ENCODE measurements at regions not wholly inside any gene's neighbourhood (a gene's known extent, or its start where the extent isn't known, plus 50 kb on each side); places are given as distances from the start of the nearest gene placed in this dataset.

GRCh38 chr1:193755441-193755840 is 569.0 kb upstream of the B3GALT2 start:
- ATAC-seq (no peak), DNase-seq (ENCODE audit: low read depth, low spot score) (no peak)
- no peaks in the 10 kb centered on the region for H3K27me3 ChIP-seq (ENCODE audit: insufficient read depth, low read length)
- H3K9ac ChIP-seq (ENCODE audit: low read length): no peak overlapping the region
- no peaks in the 10 kb centered on the region for H3K36me3 ChIP-seq (ENCODE audit: control insufficient read depth in 1 of 2, insufficient read depth in 2 of 2, low read length in 2 of 2)
- no peak overlapping the region for H2AFZ ChIP-seq (ENCODE audit: low read depth, low read length, poor library complexity, severe bottlenecking)
- H3K4me1 ChIP-seq (ENCODE audit: control insufficient read depth in 1 of 2, insufficient read depth in 2 of 2, low read length in 2 of 2): no peaks in the 10 kb centered on the region
- intact Hi-C loops (cut with micrococcal nuclease): loop anchor here (2.0 to 10.0 kb wide), 2 partner anchors 349 to 571 kb away; partner anchors contain the start of gene B3GALT2
- no peak overlapping the region for H3K4me3 ChIP-seq (replicated peaks in 1 of 2; ENCODE audit: low read depth in 1 of 2, low read length in 2 of 2)
- no peak overlapping the region for H3K27ac ChIP-seq (ENCODE audit: low read depth, low read length)
- H4K20me1 ChIP-seq (ENCODE audit: insufficient read depth): no peaks in the 10 kb centered on the region
- no peaks in the 10 kb centered on the region for H3K9me2 ChIP-seq (ENCODE audit: insufficient read depth)
- no peaks in the 10 kb centered on the region for H3K9me3 ChIP-seq (ENCODE audit: control insufficient read depth in 1 of 2, insufficient read depth in 1 of 2, low read depth in 1 of 2, low read length in 2 of 2)
- no peaks in the 10 kb centered on the region for H3K79me2 ChIP-seq (ENCODE audit: insufficient read depth, low read length)
- BruUV-seq (replicated peaks): no TSS peak
- no peak for TF ChIP-seq CTCF (IDR thresholded peaks at IDR 0.05 in 2 of 3, conservative IDR thresholded peaks at IDR 0.05 in 1 of 3; ENCODE audit: borderline replicate concordance in 1 of 3, insufficient read depth in 1 of 3, low read depth in 2 of 3, low read length in 2 of 3)
- TF ChIP-seq SP1 (IDR thresholded peaks at IDR 0.05; ENCODE audit: low read depth): no peak
- TF ChIP-seq POLR2AphosphoS5 (IDR thresholded peaks at IDR 0.05; ENCODE audit: low read depth, low read length): no peak
- TF ChIP-seq EZH2 (IDR thresholded peaks at IDR 0.05): no peak
- no peak for TF ChIP-seq RAD21 (IDR thresholded peaks at IDR 0.05; ENCODE audit: low read depth)
- TF ChIP-seq SIN3A (IDR thresholded peaks at IDR 0.05; ENCODE audit: low read depth): no peak
- CTCF ChIA-PET: interaction anchor here (2.7 kb wide), 1 partner anchor 612 kb away, joined by 7 read pairs; no protein-coding TSS in a partner anchor
- POLR2A ChIA-PET: no interaction called here
- H3K4me2 ChIP-seq (ENCODE audit: low read length): no peak overlapping the region
- RAD21 ChIA-PET (ENCODE audit: low non-redundant PET in 1 of 2, low total read pairs in 2 of 2, uncharacterized antibody in 2 of 2, unreplicated experiment in 2 of 2): no interaction called here

- peak; percentile 2 for DNase-seq (ENCODE audit: low read depth, low spot score)
- H3K36me3 ChIP-seq (ENCODE audit: control insufficient read depth in 1 of 2, insufficient read depth in 2 of 2, low read length in 2 of 2): no peaks in the 10 kb centered on the region
- POLR2A ChIA-PET: no interaction called here
- H3K4me1 ChIP-seq (ENCODE audit: control insufficient read depth in 1 of 2, insufficient read depth in 2 of 2, low read length in 2 of 2): no peaks in the 10 kb centered on the region
- TF ChIP-seq CTCF (IDR thresholded peaks at IDR 0.05 in 2 of 3, conservative IDR thresholded peaks at IDR 0.05 in 1 of 3; ENCODE audit: borderline replicate concordance in 1 of 3, insufficient read depth in 1 of 3, low read depth in 2 of 3, low read length in 2 of 3): peak; percentile 33 to 35 (median 35); a peak in 5 of 6 replicates
- TF ChIP-seq ZNF274 (IDR thresholded peaks at IDR 0.05; ENCODE audit: low read depth, low read length): no peak
- peak; percentile 47; the same call in 1 of the 2 replicates for TF ChIP-seq RAD21 (IDR thresholded peaks at IDR 0.05; ENCODE audit: low read depth)
- CTCF ChIA-PET: interaction anchor here (1.0 to 2.7 kb wide), 2 partner anchors 564 to 612 kb away, joined by 4 to 7 read pairs; no protein-coding TSS in a partner anchor
- no peaks in the 10 kb centered on the region for H3K9me3 ChIP-seq (ENCODE audit: control insufficient read depth in 1 of 2, insufficient read depth in 1 of 2, low read depth in 1 of 2, low read length in 2 of 2)
- H4K20me1 ChIP-seq (ENCODE audit: insufficient read depth): no peaks in the 10 kb centered on the region
- RAD21 ChIA-PET (ENCODE audit: low non-redundant PET in 1 of 2, low total read pairs in 2 of 2, uncharacterized antibody in 2 of 2, unreplicated experiment in 2 of 2): interaction anchor here in 1 of 2 experiments (0.7 kb wide), 1 partner anchor 779 kb away, joined by 3 read pairs; no protein-coding TSS in a partner anchor
- intact Hi-C loops (cut with micrococcal nuclease): loop anchor here (2.0 to 10.0 kb wide), 2 partner anchors 348 to 570 kb away; partner anchors contain the start of gene B3GALT2
- H2AFZ ChIP-seq (ENCODE audit: low read depth, low read length, poor library complexity, severe bottlenecking): no peak overlapping the region
- BruUV-seq (replicated peaks): no TSS peak
- peak; percentile 77 for ATAC-seq
- H3K79me2 ChIP-seq (ENCODE audit: insufficient read depth, low read length): no peaks in the 10 kb centered on the region
- no peak overlapping the region for H3K4me2 ChIP-seq (ENCODE audit: low read length)
- no peak overlapping the region for H3K4me3 ChIP-seq (replicated peaks in 1 of 2; ENCODE audit: low read depth in 1 of 2, low read length in 2 of 2)
- no peaks in the 10 kb centered on the region for H3K27me3 ChIP-seq (ENCODE audit: insufficient read depth, low read length)
- H3K9ac ChIP-seq (ENCODE audit: low read length): no peak overlapping the region
- H3K27ac ChIP-seq (ENCODE audit: low read depth, low read length): no peak overlapping the region
- H3K9me2 ChIP-seq (ENCODE audit: insufficient read depth): no peaks in the 10 kb centered on the region
Observed at GRCh38 chr1:193754732-193755427, 568.5 kb upstream of the B3GALT2 start.

Data from HCT116 (cell line).